ENCODE measurements at regions not wholly inside any gene's neighbourhood (a gene's known extent, or its start where the extent isn't known, plus 50 kb on each side); places are given as distances from the start of the nearest gene placed in this dataset.
A peak's percentile ranks its signal among the peaks of the same experiment; 100 is the strongest.

DNA sequence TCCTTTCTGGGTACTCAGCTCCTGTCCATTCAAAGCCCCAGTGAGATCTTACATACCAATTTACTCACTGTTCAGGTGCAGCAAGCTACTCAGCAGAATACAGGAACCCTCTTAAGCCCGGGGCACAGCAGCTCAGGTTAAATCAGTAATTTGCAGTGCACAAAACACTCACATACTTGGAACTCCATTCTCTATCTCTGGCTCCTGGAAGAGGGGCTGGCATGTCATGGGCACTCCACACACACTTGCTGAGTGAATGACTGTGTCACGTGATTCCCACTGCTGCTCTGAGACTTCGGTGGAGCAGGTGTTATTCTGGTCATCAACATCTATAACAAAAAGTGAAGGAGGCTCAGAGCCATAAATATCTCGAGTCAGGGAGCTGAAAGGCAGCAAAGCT, 157.3 kb upstream of the BDNF start:
- H3K27ac ChIP-seq (ENCODE audit: low read depth, low read length, poor library complexity, severe bottlenecking), result no peak overlapping the region
- POLR2A ChIA-PET, result no interaction called here
- no peaks in the 10 kb centered on the region for H3K79me2 ChIP-seq (ENCODE audit: insufficient read depth, low read depth, low read length)
- no peaks in the 10 kb centered on the region for H3K4me1 ChIP-seq (ENCODE audit: insufficient read depth, low read length, poor library complexity, severe bottlenecking)
- CTCF ChIA-PET (ENCODE audit: unreplicated experiment), result no interaction called here
- H3K4me2 ChIP-seq (ENCODE audit: low read length), result no peak overlapping the region
- no peak for DNase-seq (ENCODE audit: low spot score)
- H2AFZ ChIP-seq (ENCODE audit: low read length), result no peak overlapping the region
- BruUV-seq (replicated peaks), result no TSS peak
- no peaks in the 10 kb centered on the region for H3K9me3 ChIP-seq (ENCODE audit: low read length)
- no peak for TF ChIP-seq EZH2phosphoT487 (IDR thresholded peaks at IDR 0.05; ENCODE audit: borderline replicate concordance, low read depth, low read length)
- TF ChIP-seq, protein P1, sequence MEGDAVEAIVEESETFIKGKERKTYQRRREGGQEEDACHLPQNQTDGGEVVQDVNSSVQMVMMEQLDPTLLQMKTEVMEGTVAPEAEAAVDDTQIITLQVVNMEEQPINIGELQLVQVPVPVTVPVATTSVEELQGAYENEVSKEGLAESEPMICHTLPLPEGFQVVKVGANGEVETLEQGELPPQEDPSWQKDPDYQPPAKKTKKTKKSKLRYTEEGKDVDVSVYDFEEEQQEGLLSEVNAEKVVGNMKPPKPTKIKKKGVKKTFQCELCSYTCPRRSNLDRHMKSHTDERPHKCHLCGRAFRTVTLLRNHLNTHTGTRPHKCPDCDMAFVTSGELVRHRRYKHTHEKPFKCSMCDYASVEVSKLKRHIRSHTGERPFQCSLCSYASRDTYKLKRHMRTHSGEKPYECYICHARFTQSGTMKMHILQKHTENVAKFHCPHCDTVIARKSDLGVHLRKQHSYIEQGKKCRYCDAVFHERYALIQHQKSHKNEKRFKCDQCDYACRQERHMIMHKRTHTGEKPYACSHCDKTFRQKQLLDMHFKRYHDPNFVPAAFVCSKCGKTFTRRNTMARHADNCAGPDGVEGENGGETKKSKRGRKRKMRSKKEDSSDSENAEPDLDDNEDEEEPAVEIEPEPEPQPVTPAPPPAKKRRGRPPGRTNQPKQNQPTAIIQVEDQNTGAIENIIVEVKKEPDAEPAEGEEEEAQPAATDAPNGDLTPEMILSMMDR (conservative IDR thresholded peaks at IDR 0.05; ENCODE audit: low read length), result no peak
- no peak overlapping the region for H3K4me3 ChIP-seq (ENCODE audit: low read depth, low read length, poor library complexity, severe bottlenecking)
- no peaks in the 10 kb centered on the region for H3K36me3 ChIP-seq (ENCODE audit: insufficient read depth, low read length)
- H3K9me2 ChIP-seq (ENCODE audit: insufficient read depth, low read length), result no peaks in the 10 kb centered on the region
- intact Hi-C loops (cut with micrococcal nuclease; ENCODE audit: unreplicated experiment), result no loop called here
- no peaks in the 10 kb centered on the region for H4K20me1 ChIP-seq (ENCODE audit: insufficient read depth, low read length)

DNA sequence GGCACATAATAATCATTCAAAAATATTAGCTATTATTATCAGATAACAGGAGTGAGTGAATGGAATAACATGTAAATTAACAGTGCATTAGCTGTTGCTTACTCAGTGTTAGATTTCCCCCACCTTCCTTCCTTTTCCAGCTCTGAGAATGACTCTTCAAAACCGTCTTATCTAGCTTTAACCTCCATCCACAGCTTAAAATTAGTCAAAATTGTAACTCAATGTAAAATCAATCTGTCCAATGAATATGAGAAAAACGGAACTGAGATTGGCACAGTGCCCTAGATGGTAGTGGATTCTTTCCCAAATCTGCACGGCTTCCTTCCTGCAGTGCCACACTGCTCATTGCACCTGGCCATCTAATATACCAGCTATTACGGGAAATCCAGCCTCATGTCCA, 156.8 kb upstream of the BDNF start:
- Histone ChIP-seq H3K79me2 (ENCODE audit: insufficient read depth, low read depth, low read length) (no peaks in the 10 kb centered on the region), H3K4me1 (ENCODE audit: insufficient read depth, low read length, poor library complexity, severe bottlenecking) (no peaks in the 10 kb centered on the region), H3K4me3 (ENCODE audit: low read depth, low read length, poor library complexity, severe bottlenecking) (no peak overlapping the region), H3K9me2 (ENCODE audit: insufficient read depth, low read length) (no peaks in the 10 kb centered on the region), H2AFZ (ENCODE audit: low read length) (no peak overlapping the region), H3K9me3 (ENCODE audit: low read length) (no peaks in the 10 kb centered on the region), H3K36me3 (ENCODE audit: insufficient read depth, low read length) (no peaks in the 10 kb centered on the region), H3K27ac (ENCODE audit: low read depth, low read length, poor library complexity, severe bottlenecking) (no peak overlapping the region), H3K4me2 (ENCODE audit: low read length) (no peak overlapping the region), H4K20me1 (ENCODE audit: insufficient read depth, low read length) (no peaks in the 10 kb centered on the region)
- CTCF ChIA-PET (ENCODE audit: unreplicated experiment), result interaction anchor here (0.6 kb wide), 1 partner anchor 147 kb away, joined by 3 read pairs; no protein-coding TSS in a partner anchor
- DNase-seq (ENCODE audit: low spot score), result peak; percentile 1
- TF ChIP-seq, protein P1 (conservative IDR thresholded peaks at IDR 0.05; ENCODE audit: low read length), result no peak
- TF ChIP-seq EZH2phosphoT487 (IDR thresholded peaks at IDR 0.05; ENCODE audit: borderline replicate concordance, low read depth, low read length), result no peak
- POLR2A ChIA-PET, result interaction anchor here (0.5 to 1.3 kb wide), 4 partner anchors 11 to 801 kb away, joined by 3 read pairs; no protein-coding TSS in a partner anchor
- intact Hi-C loops (cut with micrococcal nuclease; ENCODE audit: unreplicated experiment), result no loop called here
- no TSS peak for BruUV-seq (replicated peaks)

DNA sequence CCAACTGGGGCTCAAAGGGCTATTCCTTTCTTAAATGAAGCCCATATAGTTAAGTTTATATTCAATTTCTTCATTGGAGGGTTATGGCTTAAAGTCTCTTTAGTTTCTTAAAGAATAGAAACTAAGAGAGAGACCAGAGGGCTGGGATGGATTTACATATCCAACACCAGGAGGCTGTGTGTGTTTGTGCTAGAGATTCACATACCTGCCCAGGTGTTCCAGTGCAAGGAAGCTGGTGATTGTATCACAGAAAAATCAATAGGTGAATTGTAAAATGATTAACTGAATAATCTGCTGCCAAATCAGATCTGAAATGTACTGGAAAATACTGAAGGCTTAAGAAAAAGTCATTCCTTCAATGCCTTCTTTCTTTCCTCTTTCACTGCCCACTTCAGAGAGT, 148.2 kb upstream of the BDNF start:
- no peak overlapping the region for H3K4me2 ChIP-seq (ENCODE audit: low read length)
- CTCF ChIA-PET (ENCODE audit: unreplicated experiment), result no interaction called here
- H2AFZ ChIP-seq (ENCODE audit: low read length), result no peak overlapping the region
- H4K20me1 ChIP-seq (ENCODE audit: insufficient read depth, low read length), result no peaks in the 10 kb centered on the region
- TF ChIP-seq, protein P1 (conservative IDR thresholded peaks at IDR 0.05; ENCODE audit: low read length), result no peak
- H3K9me3 ChIP-seq (ENCODE audit: low read length), result no peaks in the 10 kb centered on the region
- H3K36me3 ChIP-seq (ENCODE audit: insufficient read depth, low read length), result no peaks in the 10 kb centered on the region
- H3K4me1 ChIP-seq (ENCODE audit: insufficient read depth, low read length, poor library complexity, severe bottlenecking), result no peaks in the 10 kb centered on the region
- POLR2A ChIA-PET, result interaction anchor here (0.8 kb wide), 1 partner anchor 30 kb away, joined by 3 read pairs; no protein-coding TSS in a partner anchor
- H3K9me2 ChIP-seq (ENCODE audit: insufficient read depth, low read length), result no peaks in the 10 kb centered on the region; the same call in 1 of the 2 replicates
- H3K27ac ChIP-seq (ENCODE audit: low read depth, low read length, poor library complexity, severe bottlenecking), result no peak overlapping the region
- no peaks in the 10 kb centered on the region for H3K79me2 ChIP-seq (ENCODE audit: insufficient read depth, low read depth, low read length)
- BruUV-seq (replicated peaks), result no TSS peak
- no peak for DNase-seq (ENCODE audit: low spot score)
- no peak overlapping the region for H3K4me3 ChIP-seq (ENCODE audit: low read depth, low read length, poor library complexity, severe bottlenecking)
- intact Hi-C loops (cut with micrococcal nuclease; ENCODE audit: unreplicated experiment), result no loop called here
